PFSK-1 (cell line): ENCODE measurements at regions not wholly inside any gene's neighbourhood (a gene's known extent, or its start where the extent isn't known, plus 50 kb on each side); places are given as distances from the start of the nearest gene placed in this dataset.

Source experiments
- POLR2AphosphoS5 ChIP-seq: IDR thresholded peaks from 2 replicates; pipeline ENCODE4 v1.6.1; 2012; ENCODE audit warnings: low read depth, mild to moderate bottlenecking, control low read depth, low read length, moderate library complexity
- TAF1 ChIP-seq: IDR thresholded peaks from 2 replicates; pipeline ENCODE4 v1.6.1; 2012; ENCODE audit warnings: low read length, control low read depth, borderline replicate concordance; ENCODE audit not compliant: insufficient read depth
- TF ChIP-seq, protein P1 (sequence below), 2 experiments: IDR thresholded peaks; 2 replicates each; pipeline versions ENCODE4 v1.6.1 to v1.8.0; 2011 to 2012; ENCODE audit warnings: low read depth in 2 of 2, low read length in 2 of 2, control low read depth in 1 of 2, inconsistent platforms in 1 of 2, mild to moderate bottlenecking in 1 of 2, moderate library complexity in 1 of 2; ENCODE audit not compliant: insufficient read depth in 1 of 2

DNA sequence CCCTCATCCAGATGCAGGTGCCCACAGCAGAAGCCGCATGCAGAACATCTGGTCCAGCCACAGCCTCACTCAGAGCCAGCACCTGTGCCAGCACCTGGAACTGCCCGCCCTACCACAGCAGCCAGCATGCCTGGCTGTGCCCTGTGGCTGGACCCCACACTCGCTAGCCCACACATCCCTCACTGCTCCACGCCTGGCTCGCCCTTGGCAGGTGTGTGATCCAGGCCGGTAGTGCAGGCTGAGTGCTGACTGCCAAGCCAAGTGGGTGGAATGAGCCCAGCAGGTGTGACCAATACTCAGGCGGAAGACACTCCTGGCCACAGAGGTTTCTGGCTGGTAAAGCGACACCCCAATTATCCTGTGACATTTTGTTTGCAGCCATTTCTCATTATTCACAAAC is 162.4 kb upstream of the ROBO1 start:
- TF ChIP-seq, protein P1, sequence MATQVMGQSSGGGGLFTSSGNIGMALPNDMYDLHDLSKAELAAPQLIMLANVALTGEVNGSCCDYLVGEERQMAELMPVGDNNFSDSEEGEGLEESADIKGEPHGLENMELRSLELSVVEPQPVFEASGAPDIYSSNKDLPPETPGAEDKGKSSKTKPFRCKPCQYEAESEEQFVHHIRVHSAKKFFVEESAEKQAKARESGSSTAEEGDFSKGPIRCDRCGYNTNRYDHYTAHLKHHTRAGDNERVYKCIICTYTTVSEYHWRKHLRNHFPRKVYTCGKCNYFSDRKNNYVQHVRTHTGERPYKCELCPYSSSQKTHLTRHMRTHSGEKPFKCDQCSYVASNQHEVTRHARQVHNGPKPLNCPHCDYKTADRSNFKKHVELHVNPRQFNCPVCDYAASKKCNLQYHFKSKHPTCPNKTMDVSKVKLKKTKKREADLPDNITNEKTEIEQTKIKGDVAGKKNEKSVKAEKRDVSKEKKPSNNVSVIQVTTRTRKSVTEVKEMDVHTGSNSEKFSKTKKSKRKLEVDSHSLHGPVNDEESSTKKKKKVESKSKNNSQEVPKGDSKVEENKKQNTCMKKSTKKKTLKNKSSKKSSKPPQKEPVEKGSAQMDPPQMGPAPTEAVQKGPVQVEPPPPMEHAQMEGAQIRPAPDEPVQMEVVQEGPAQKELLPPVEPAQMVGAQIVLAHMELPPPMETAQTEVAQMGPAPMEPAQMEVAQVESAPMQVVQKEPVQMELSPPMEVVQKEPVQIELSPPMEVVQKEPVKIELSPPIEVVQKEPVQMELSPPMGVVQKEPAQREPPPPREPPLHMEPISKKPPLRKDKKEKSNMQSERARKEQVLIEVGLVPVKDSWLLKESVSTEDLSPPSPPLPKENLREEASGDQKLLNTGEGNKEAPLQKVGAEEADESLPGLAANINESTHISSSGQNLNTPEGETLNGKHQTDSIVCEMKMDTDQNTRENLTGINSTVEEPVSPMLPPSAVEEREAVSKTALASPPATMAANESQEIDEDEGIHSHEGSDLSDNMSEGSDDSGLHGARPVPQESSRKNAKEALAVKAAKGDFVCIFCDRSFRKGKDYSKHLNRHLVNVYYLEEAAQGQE (IDR thresholded peaks at IDR 0.05; ENCODE audit: insufficient read depth in 1 of 2, low read depth in 2 of 2, low read length in 2 of 2), result no peak
- TF ChIP-seq POLR2AphosphoS5 (no peak), TAF1 (no peak)
